GM12865 (cell line): ENCODE measurements at regions not wholly inside any gene's neighbourhood (a gene's known extent, or its start where the extent isn't known, plus 50 kb on each side); places are given as distances from the start of the nearest gene placed in this dataset.

Source experiments
- DNase-seq: peaks from one replicate; pipeline ENCODE4 v3.0.0; 2010; ENCODE audit warnings: low read depth
- H3K4me3 ChIP-seq: 2 replicates; pipeline ENCODE4 v1.5.1; 2011; ENCODE audit warnings: mild to moderate bottlenecking, low read depth, low read length, control low read depth
- CTCF ChIP-seq: IDR thresholded peaks from 2 replicates; pipeline ENCODE4 v1.5.1; 2011; ENCODE audit warnings: low read length, control low read depth, low read depth, inconsistent platforms; ENCODE audit not compliant: insufficient read depth; ENCODE audit errors: missing control alignments

GRCh38 chr6:90947184-90948064, 360.6 kb upstream of the MAP3K7 start:
- no peak for DNase-seq
- H3K4me3 ChIP-seq, result no peak overlapping the region
- TF ChIP-seq CTCF, result no peak

- no peak for DNase-seq
- no peak for TF ChIP-seq CTCF
- no peak overlapping the region for H3K4me3 ChIP-seq
Observed at GRCh38 chr6:90941885-90942284, 355.0 kb upstream of the MAP3K7 start.

- peak; percentile 90 for DNase-seq
- peak; percentile 34 for TF ChIP-seq CTCF
- peak overlapping the region; percentile 25 for H3K4me3 ChIP-seq
Observed at GRCh38 chr6:90940812-90941481, 354.1 kb upstream of the MAP3K7 start.

- no peak for TF ChIP-seq CTCF
- H3K4me3 ChIP-seq, result no peak overlapping the region
- no peak for DNase-seq
Observed at GRCh38 chr6:90939906-90940305, 353.0 kb upstream of the MAP3K7 start.

- H3K4me3 ChIP-seq, result no peak overlapping the region
- no peak for DNase-seq
- TF ChIP-seq CTCF, result no peak
Observed at GRCh38 chr6:90938122-90938521, 351.2 kb upstream of the MAP3K7 start.

GRCh38 chr6:90936286-90936685, 349.4 kb upstream of the MAP3K7 start:
- no peak for TF ChIP-seq CTCF
- no peak overlapping the region for H3K4me3 ChIP-seq
- no peak for DNase-seq
